ENCODE measurements at regions not wholly inside any gene's neighbourhood (a gene's known extent, or its start where the extent isn't known, plus 50 kb on each side); places are given as distances from the start of the nearest gene placed in this dataset.

GRCh38 chr6:33921745-33922144 lies 117.9 kb upstream of the MLN start:
- no peak overlapping the region for H3K4me3 Mint-ChIP-seq (ENCODE audit: low read depth, unreplicated experiment)
- no peaks in the 10 kb centered on the region for H3K9me3 Mint-ChIP-seq (ENCODE audit: low read depth, unreplicated experiment)
- no peaks in the 10 kb centered on the region for H3K36me3 Mint-ChIP-seq (ENCODE audit: insufficient read depth, unreplicated experiment)
- no peaks in the 10 kb centered on the region for H3K4me1 Mint-ChIP-seq (ENCODE audit: low read depth, unreplicated experiment)
- TF ChIP-seq CTCF (IDR thresholded peaks at IDR 0.05; ENCODE audit: unreplicated experiment) = no peak
- no peak overlapping the region for H3K27ac Mint-ChIP-seq (ENCODE audit: unreplicated experiment)
- CTCF ChIA-PET = interaction anchor here (1.2 kb wide), 1 partner anchor 12 kb away, joined by 3 read pairs; no protein-coding TSS in a partner anchor
- intact Hi-C loops (cut with micrococcal nuclease; ENCODE audit: unreplicated experiment) = no loop called here
- BruUV-seq (replicated peaks) = no TSS peak
- DNase-seq = no peak
- peaks cover 82% of the 10 kb centered on the region for H3K27me3 Mint-ChIP-seq (ENCODE audit: unreplicated experiment)

- TF ChIP-seq CTCF (IDR thresholded peaks at IDR 0.05; ENCODE audit: unreplicated experiment) = no peak
- no TSS peak for BruUV-seq (replicated peaks)
- Mint-ChIP-seq H3K36me3 (ENCODE audit: insufficient read depth, unreplicated experiment) (no peaks in the 10 kb centered on the region), H3K27ac (ENCODE audit: unreplicated experiment) (no peak overlapping the region), H3K4me3 (ENCODE audit: low read depth, unreplicated experiment) (no peak overlapping the region), H3K4me1 (ENCODE audit: low read depth, unreplicated experiment) (no peaks in the 10 kb centered on the region), H3K27me3 (ENCODE audit: unreplicated experiment) (peaks cover 84% of the 10 kb centered on the region), H3K9me3 (ENCODE audit: low read depth, unreplicated experiment) (no peaks in the 10 kb centered on the region)
- CTCF ChIA-PET = no interaction called here
- no peak for DNase-seq
- intact Hi-C loops (cut with micrococcal nuclease; ENCODE audit: unreplicated experiment) = no loop called here
Measured at GRCh38 chr6:33918175-33918695, 114.4 kb upstream of the MLN start.

- no peak for DNase-seq
- Mint-ChIP-seq H3K36me3 (ENCODE audit: insufficient read depth, unreplicated experiment) (no peaks in the 10 kb centered on the region), H3K4me3 (ENCODE audit: low read depth, unreplicated experiment) (no peak overlapping the region), H3K27ac (ENCODE audit: unreplicated experiment) (no peak overlapping the region), H3K9me3 (ENCODE audit: low read depth, unreplicated experiment) (no peaks in the 10 kb centered on the region), H3K27me3 (ENCODE audit: unreplicated experiment) (peaks cover 92% of the 10 kb centered on the region), H3K4me1 (ENCODE audit: low read depth, unreplicated experiment) (no peaks in the 10 kb centered on the region)
- TF ChIP-seq CTCF (IDR thresholded peaks at IDR 0.05; ENCODE audit: unreplicated experiment) = no peak
- CTCF ChIA-PET = interaction anchor here (0.6 kb wide), 1 partner anchor 41 kb away, joined by 3 read pairs; no protein-coding TSS in a partner anchor
- intact Hi-C loops (cut with micrococcal nuclease; ENCODE audit: unreplicated experiment) = no loop called here
- BruUV-seq (replicated peaks) = no TSS peak
Measured at GRCh38 chr6:33915134-33915533, 111.3 kb upstream of the MLN start.

GRCh38 chr6:33914645-33915044 lies 110.8 kb upstream of the MLN start:
- no peaks in the 10 kb centered on the region for H3K4me1 Mint-ChIP-seq (ENCODE audit: low read depth, unreplicated experiment)
- TF ChIP-seq CTCF (IDR thresholded peaks at IDR 0.05; ENCODE audit: unreplicated experiment) = no peak
- no peak for DNase-seq
- CTCF ChIA-PET = interaction anchor here (0.6 kb wide), 1 partner anchor 40 kb away, joined by 3 read pairs; no protein-coding TSS in a partner anchor
- H3K4me3 Mint-ChIP-seq (ENCODE audit: low read depth, unreplicated experiment) = no peak overlapping the region
- H3K27ac Mint-ChIP-seq (ENCODE audit: unreplicated experiment) = no peak overlapping the region
- H3K9me3 Mint-ChIP-seq (ENCODE audit: low read depth, unreplicated experiment) = no peaks in the 10 kb centered on the region
- H3K27me3 Mint-ChIP-seq (ENCODE audit: unreplicated experiment) = peaks cover 92% of the 10 kb centered on the region
- no TSS peak for BruUV-seq (replicated peaks)
- no peaks in the 10 kb centered on the region for H3K36me3 Mint-ChIP-seq (ENCODE audit: insufficient read depth, unreplicated experiment)
- intact Hi-C loops (cut with micrococcal nuclease; ENCODE audit: unreplicated experiment) = no loop called here

All from Calu3 (cell line).